ENCODE measurements at regions not wholly inside any gene's neighbourhood (a gene's known extent, or its start where the extent isn't known, plus 50 kb on each side); places are given as distances from the start of the nearest gene placed in this dataset.

DNA sequence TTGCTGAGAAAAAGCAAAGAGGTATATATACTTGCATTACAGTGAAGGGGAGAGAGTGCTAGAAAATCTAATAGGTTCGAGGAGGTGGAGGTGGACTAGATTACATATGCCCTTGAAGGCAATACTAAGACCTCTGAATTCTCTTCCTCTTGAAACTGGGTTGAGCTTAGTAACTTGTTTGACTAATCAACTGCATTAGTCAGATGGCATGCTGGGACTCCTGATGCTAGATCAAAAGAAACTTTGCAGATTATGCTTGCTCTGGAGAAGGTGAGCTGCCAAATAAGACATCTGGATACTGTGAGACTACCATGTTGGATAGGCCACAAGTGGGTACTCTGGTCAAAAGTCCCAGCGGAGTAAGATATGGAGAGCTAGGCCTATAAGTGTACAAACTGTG lies 331.3 kb downstream of the KLF5 start:
- Histone ChIP-seq H2AK5ac (ENCODE audit: low read depth, low read length) (no peak overlapping the region), H2BK20ac (ENCODE audit: low read depth, low read length) (no peak overlapping the region), H3K9me3 (ENCODE audit: control insufficient read depth, insufficient read depth, low read length) (peaks cover 3% of the 10 kb centered on the region), H3K4ac (ENCODE audit: low read depth, low read length) (no peak overlapping the region), H3K36me3 (ENCODE audit: control insufficient read depth, insufficient read depth, low read length) (no peaks in the 10 kb centered on the region), H3K9ac (ENCODE audit: low read depth, low read length) (no peak overlapping the region), H4K20me1 (ENCODE audit: insufficient read depth, low read length) (no peaks in the 10 kb centered on the region), H2BK5ac (ENCODE audit: low read depth, low read length, poor library complexity, severe bottlenecking) (no peak overlapping the region), H4K5ac (ENCODE audit: low read depth, low read length) (no peak overlapping the region), H3K4me2 (ENCODE audit: low read depth, low read length) (no peak overlapping the region), H2BK120ac (ENCODE audit: low read depth, low read length) (no peak overlapping the region), H3K9me1 (ENCODE audit: insufficient read depth, low read length) (no peaks in the 10 kb centered on the region), H2AK9ac (replicated peaks; ENCODE audit: low read depth, low read length, poor library complexity) (no peak overlapping the region), H3K18ac (ENCODE audit: low read depth, low read length) (no peak overlapping the region), H3K79me1 (ENCODE audit: low read depth in 1 of 2, low read length in 2 of 2) (no peaks in the 10 kb centered on the region), H3K27ac (ENCODE audit: insufficient read depth, low read length) (no peak overlapping the region), H3K14ac (replicated peaks; ENCODE audit: low read depth, low read length) (no peak overlapping the region), H2BK15ac (ENCODE audit: low read depth, low read length) (no peak overlapping the region), H3K27me3 (ENCODE audit: control insufficient read depth, insufficient read depth, low read length) (peaks cover under 1% of the 10 kb centered on the region; the same call in 1 of the 2 replicates), H3K4me3 (ENCODE audit: insufficient read depth, low read depth, low read length) (no peak overlapping the region), H3K56ac (ENCODE audit: extremely low read depth, insufficient read depth, low read length) (no peak overlapping the region), H3K23ac (ENCODE audit: low read depth, low read length) (no peak overlapping the region), H3K4me1 (ENCODE audit: control insufficient read depth, insufficient read depth, low read length) (no peaks in the 10 kb centered on the region), H2AFZ (replicated peaks; ENCODE audit: low read length, poor library complexity) (no peak overlapping the region), H4K8ac (ENCODE audit: low read depth in 2 of 2, low read length in 2 of 2) (no peak overlapping the region), H4K91ac (ENCODE audit: insufficient read depth, low read depth, low read length) (no peak overlapping the region)
- POLR2A ChIA-PET (ENCODE audit: unreplicated experiment), result no interaction called here
- intact Hi-C loops (cut with micrococcal nuclease) (no loop called here), in situ Hi-C loops (cut with MboI; ENCODE audit: low sequenced_read_pairs) (no loop called here), dilution Hi-C loops (cut with HindIII; ENCODE audit: low sequenced_read_pairs, unreplicated experiment) (no loop called here)
- no TSS peak for BruUV-seq (replicated peaks)
- no peak for DNase-seq
- 80% methylated on average over 1 of the region's 2 CpGs; no CpG with 5 or more reads in 1 of the 2 experiments for WGBS, 2 experiments (ENCODE audit: extremely low coverage in 2 of 2, insufficient read length in 1 of 2)
- no peak for ATAC-seq (ENCODE audit: low read depth)
- CTCF ChIA-PET, result no interaction called here
- TF ChIP-seq USF2 (IDR thresholded peaks at IDR 0.05; ENCODE audit: low read depth, low read length) (no peak), RAD21 (IDR thresholded peaks at IDR 0.05; ENCODE audit: low read length) (no peak), CEBPB (IDR thresholded peaks at IDR 0.05; ENCODE audit: low read depth, low read length) (no peak), SMC3 (IDR thresholded peaks at IDR 0.05; ENCODE audit: low read depth, low read length) (no peak), POLR2A (IDR thresholded peaks at IDR 0.05; ENCODE audit: low read depth, low read length) (no peak)
